Hepatocyte (in vitro differentiated cells): ENCODE measurements at regions not wholly inside any gene's neighbourhood (a gene's known extent, or its start where the extent isn't known, plus 50 kb on each side); places are given as distances from the start of the nearest gene placed in this dataset.

Experiments used
- CTCF ChIP-seq: fragments of 200-600 bp; sonication (generic); IDR thresholded peaks from 2 replicates; pipeline ENCODE4 v1.5.1; 2016; ENCODE audit warnings: antibody characterized with exemption, mild to moderate bottlenecking; ENCODE audit not compliant: poor library complexity
- EZH2 ChIP-seq: fragments of 200-600 bp; sonication (generic); IDR thresholded peaks from 2 replicates; pipeline ENCODE4 v1.6.1; 2016; ENCODE audit warnings: antibody characterized with exemption, mild to moderate bottlenecking, borderline replicate concordance

GRCh38 chr6:3650959-3651697 is 100.4 kb downstream of the PXDC1 start:
- no peak for TF ChIP-seq CTCF
- TF ChIP-seq EZH2 = no peak
